GM23338 (cell line): ENCODE measurements at regions not wholly inside any gene's neighbourhood (a gene's known extent, or its start where the extent isn't known, plus 50 kb on each side); places are given as distances from the start of the nearest gene placed in this dataset.

ENCODE experiments used
- ATAC-seq: fragments of 200-7000 bp; cut with Tn5 transposase; 3 replicates; pipeline ENCODE4 v1.9.1; 2020
- DNase-seq: peaks from one replicate; pipeline ENCODE4 v3.0.0-alpha.2; 2015; ENCODE audit warnings: low spot score
- H2AFZ ChIP-seq: fragments of 200-600 bp; sonication (generic); 2 replicates; pipeline ENCODE4 v1.8.0; 2016; ENCODE audit warnings: antibody characterized with exemption, mild to moderate bottlenecking, moderate library complexity
- H3F3A ChIP-seq: fragments of 200-600 bp; sonication (generic); replicated peaks from 2 replicates; pipeline ENCODE4 v1.8.0; 2017; ENCODE audit warnings: antibody characterized with exemption, mixed run types, low read depth
- H3K27ac ChIP-seq: fragments of 200-600 bp; sonication (generic); 2 replicates; pipeline ENCODE4 v1.6.1; 2016; ENCODE audit warnings: low read depth
- H3K27me3 ChIP-seq: fragments of 200-600 bp; sonication (generic); 2 replicates; pipeline ENCODE4 v1.8.0; 2016; ENCODE audit warnings: mild to moderate bottlenecking, mixed run types, moderate library complexity; ENCODE audit not compliant: insufficient read depth
- H3K36me3 ChIP-seq: fragments of 200-600 bp; sonication (generic); 2 replicates; pipeline ENCODE4 v1.8.0; 2016; ENCODE audit warnings: mild to moderate bottlenecking; ENCODE audit not compliant: insufficient read depth
- H3K4me1 ChIP-seq: fragments of 200-600 bp; sonication (generic); 2 replicates; pipeline ENCODE4 v1.8.0; 2016; ENCODE audit warnings: mild to moderate bottlenecking, moderate library complexity; ENCODE audit not compliant: insufficient read depth
- H3K4me2 ChIP-seq: fragments of 200-600 bp; sonication (generic); 2 replicates; pipeline ENCODE4 v1.7.1; 2017; ENCODE audit warnings: mixed run types
- H3K4me3 ChIP-seq: fragments of 200-600 bp; sonication (generic); 2 replicates; pipeline ENCODE4 v1.6.1; 2016; ENCODE audit warnings: mixed run types
- H3K79me2 ChIP-seq: fragments of 200-600 bp; sonication (generic); replicated peaks from 2 replicates; pipeline ENCODE4 v1.8.0; 2017; ENCODE audit warnings: mild to moderate bottlenecking; ENCODE audit not compliant: insufficient read depth
- H3K9me2 ChIP-seq: fragments of 200-600 bp; sonication (generic); 2 replicates; pipeline ENCODE4 v1.8.0; 2017; ENCODE audit not compliant: insufficient read depth
- H4K20me1 ChIP-seq: fragments of 200-600 bp; sonication (generic); replicated peaks from 2 replicates; pipeline ENCODE4 v1.8.0; 2017; ENCODE audit warnings: mild to moderate bottlenecking; ENCODE audit not compliant: insufficient read depth
- H3K27ac Mint-ChIP-seq: 2 replicates; pipeline ENCODE4 v1.8.0; 2020; ENCODE audit warnings: inconsistent platforms, mild to moderate bottlenecking, moderate library complexity, mixed read lengths
- H3K27me3 Mint-ChIP-seq: 3 replicates; pipeline ENCODE4 v1.8.0; 2022; ENCODE audit warnings: low read depth, mild to moderate bottlenecking, moderate library complexity, mixed read lengths, inconsistent platforms; ENCODE audit not compliant: insufficient read depth, poor library complexity
- H3K36me3 Mint-ChIP-seq: 3 replicates; pipeline ENCODE4 v1.8.0; 2021; ENCODE audit warnings: low read depth, mild to moderate bottlenecking, inconsistent platforms, moderate library complexity, mixed read lengths
- H3K4me1 Mint-ChIP-seq: 3 replicates; pipeline ENCODE4 v1.8.0; 2020; ENCODE audit warnings: mild to moderate bottlenecking, inconsistent platforms, mixed read lengths
- H3K4me3 Mint-ChIP-seq: 3 replicates; pipeline ENCODE4 v1.8.0; 2021; ENCODE audit warnings: moderate library complexity, mild to moderate bottlenecking, inconsistent platforms, mixed read lengths
- H3K9me3 Mint-ChIP-seq: 3 replicates; pipeline ENCODE4 v1.8.0; 2020; ENCODE audit warnings: moderate library complexity, mild to moderate bottlenecking, inconsistent platforms, mixed read lengths
- CREB1 ChIP-seq: fragments of 250-450 bp; sonication (Bioruptor Pico); IDR thresholded peaks from 2 replicates; pipeline ENCODE4 v1.5.0; 2020; ENCODE audit warnings: low read depth, mild to moderate bottlenecking, moderate library complexity
- CTCF ChIP-seq, 2 experiments: fragments of 200-600 bp in 1 of 2; sonication (generic) in 1 of 2; conservative IDR thresholded peaks; 2 replicates each; pipeline versions ENCODE4 v1.5.1 to v1.6.1; 2016 to 2017; ENCODE audit warnings: antibody characterized with exemption in 2 of 2, low read depth in 2 of 2, mild to moderate bottlenecking in 2 of 2, moderate library complexity in 1 of 2
- ETS1 ChIP-seq: IDR thresholded peaks from 2 replicates; pipeline ENCODE4 v1.6.1; 2016; ENCODE audit warnings: antibody characterized with exemption
- NANOG ChIP-seq: IDR thresholded peaks from 2 replicates; pipeline ENCODE4 v1.6.1; 2016; ENCODE audit warnings: antibody characterized with exemption, borderline replicate concordance
- REST ChIP-seq: IDR thresholded peaks from one replicate; pipeline ENCODE4 v1.6.1; 2018; ENCODE audit warnings: antibody characterized with exemption; ENCODE audit not compliant: unreplicated experiment
- STAT1 ChIP-seq: IDR thresholded peaks from one replicate; pipeline ENCODE4 v1.6.1; 2016; ENCODE audit warnings: antibody characterized with exemption; ENCODE audit not compliant: unreplicated experiment
- ZNF462 ChIP-seq: fragments of 250-450 bp; sonication (Bioruptor Pico); IDR thresholded peaks from 2 replicates; pipeline ENCODE4 v1.5.0; 2020; ENCODE audit warnings: mild to moderate bottlenecking, moderate library complexity

GRCh38 chrX:110561034-110561433, 202.4 kb downstream of the RTL9 start:
- peaks cover 18% of the 10 kb centered on the region for H3K9me3 Mint-ChIP-seq
- DNase-seq (no peak), ATAC-seq (no peak)
- Histone ChIP-seq H3F3A (no peaks in the 10 kb centered on the region), H3K4me1 (no peaks in the 10 kb centered on the region), H3K4me2 (no peak overlapping the region), H3K79me2 (no peaks in the 10 kb centered on the region), H3K27ac (no peak overlapping the region), H4K20me1 (no peaks in the 10 kb centered on the region), H3K36me3 (no peaks in the 10 kb centered on the region), H2AFZ (no peak overlapping the region), H3K9me2 (no peaks in the 10 kb centered on the region), H3K27me3 (no peaks in the 10 kb centered on the region), H3K4me3 (no peak overlapping the region)
- H3K36me3 Mint-ChIP-seq, result peaks cover 3% of the 10 kb centered on the region; the same call in 1 of the 3 replicates
- H3K27me3 Mint-ChIP-seq, result no peaks in the 10 kb centered on the region
- no peaks in the 10 kb centered on the region for H3K4me1 Mint-ChIP-seq
- TF ChIP-seq STAT1 (no peak), REST (no peak), ZNF462 (CRISPR knock-in tag) (no peak), CREB1 (CRISPR knock-in tag) (no peak), NANOG (no peak), ETS1 (no peak), CTCF (conservative IDR thresholded peaks at IDR 0.05; ENCODE audit: low read depth in 2 of 2) (no peak)
- H3K27ac Mint-ChIP-seq, result no peak overlapping the region
- no peak overlapping the region for H3K4me3 Mint-ChIP-seq
